CD4-positive, alpha-beta T cell treated with Interleukin-6 for 4 hours (primary cell): ENCODE measurements at regions not wholly inside any gene's neighbourhood (a gene's known extent, or its start where the extent isn't known, plus 50 kb on each side); places are given as distances from the start of the nearest gene placed in this dataset.
"Not testable (repeated sequence)": the region's sequence is repeated elsewhere in the genome, so short reads cannot be mapped to it uniquely, and the experiment has no call there.

Experiments
- DNase-seq: peaks from one replicate; pipeline ENCODE4 v3.0.0-alpha.2; 2020; ENCODE audit warnings: mixed read lengths

GRCh38 chr5:130815246-130815645, 349.8 kb downstream of the HINT1 start:
- DNase-seq, result no peak

DNA sequence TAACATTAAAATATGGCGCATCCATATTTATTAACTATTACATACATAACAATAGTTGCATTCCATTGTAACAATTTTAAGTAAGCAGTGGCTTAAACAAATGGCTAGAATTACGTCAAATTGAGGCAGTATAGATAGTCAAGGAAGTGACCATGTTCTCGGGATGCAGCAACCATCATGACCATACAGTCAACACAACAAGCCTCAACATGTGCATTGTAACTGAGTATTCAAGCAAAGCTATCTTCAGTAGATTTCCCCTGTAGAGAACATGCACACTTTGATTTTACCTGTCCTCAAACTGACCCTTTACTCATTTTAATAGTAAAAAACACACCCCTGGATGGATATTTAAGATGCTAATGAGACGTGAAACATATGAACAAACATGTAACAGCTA, 356.4 kb downstream of the HINT1 start:
- DNase-seq, result no peak

DNA sequence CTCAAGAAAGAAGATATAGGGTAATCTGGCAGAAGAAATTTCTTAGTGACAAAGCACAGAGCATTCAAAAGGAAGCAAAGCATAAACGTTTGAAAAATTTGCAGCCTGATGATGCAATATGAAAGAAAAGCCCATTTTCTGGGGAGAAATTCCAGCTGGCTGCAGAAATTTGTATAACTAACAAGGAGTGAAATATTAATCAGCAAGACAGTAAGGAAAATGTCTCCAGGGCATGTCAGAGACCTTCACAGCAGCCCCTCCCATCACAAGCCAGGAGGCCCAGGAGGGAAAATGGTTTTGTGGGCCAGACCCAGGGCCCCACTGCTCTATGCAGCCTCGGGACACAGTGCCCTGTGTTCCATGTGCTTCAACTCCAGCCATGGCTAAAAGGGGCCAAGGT, 359.4 kb downstream of the HINT1 start:
- DNase-seq, result no peak

DNA sequence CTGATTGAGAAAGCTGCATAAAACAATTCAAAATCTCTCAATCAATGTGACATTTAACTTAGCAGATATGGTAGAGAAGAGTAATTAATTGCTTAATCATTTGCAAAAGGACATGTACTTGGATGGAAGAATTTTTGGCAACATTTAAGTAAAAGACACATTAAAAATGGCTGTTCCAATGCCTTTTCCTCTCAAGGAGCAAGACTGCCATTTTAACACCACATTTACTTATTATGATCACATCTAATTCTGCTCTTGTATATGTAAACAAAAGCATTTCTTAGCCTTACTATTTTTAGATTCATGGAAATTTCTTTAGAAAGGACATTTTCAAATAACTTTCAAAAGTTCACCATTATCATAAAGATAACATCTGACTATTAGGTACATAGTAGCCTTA, 360.0 kb downstream of the HINT1 start:
- no peak for DNase-seq

GRCh38 chr5:130801963-130802362, 363.1 kb downstream of the HINT1 start:
- DNase-seq, result no peak

- no peak for DNase-seq
Measured at GRCh38 chr5:130799015-130799414, 366.0 kb downstream of the HINT1 start.

- no peak for DNase-seq
Measured at GRCh38 chr5:130797303-130797702, 367.8 kb downstream of the HINT1 start.

DNA sequence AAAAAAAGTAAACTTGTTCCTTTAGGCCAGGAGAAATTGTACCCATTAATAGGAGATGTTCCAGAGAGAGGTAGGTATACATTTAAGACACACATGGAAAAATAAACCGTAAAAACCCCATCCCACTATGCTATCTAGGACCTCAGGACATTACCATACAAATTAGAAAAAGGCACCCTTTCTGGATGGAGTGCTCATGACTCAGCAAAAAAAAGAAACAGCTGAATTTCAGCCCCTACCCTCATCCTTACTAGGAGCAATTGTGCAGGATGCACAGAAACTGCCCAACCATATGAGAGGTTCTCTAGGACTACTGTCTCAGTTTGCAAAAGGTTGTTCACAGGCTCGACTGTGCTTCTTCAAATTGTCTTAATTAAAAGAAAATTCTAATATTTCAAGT, 368.2 kb downstream of the HINT1 start:
- DNase-seq, result no peak

GRCh38 chr5:130796032-130796431, 369.0 kb downstream of the HINT1 start:
- no peak for DNase-seq

- no peak for DNase-seq
Measured at GRCh38 chr5:130795037-130795436, 370.0 kb downstream of the HINT1 start.

- no peak for DNase-seq
Measured at GRCh38 chr5:130777794-130778193, 387.3 kb downstream of the HINT1 start.

GRCh38 chr5:130773813-130774212, 391.2 kb downstream of the HINT1 start:
- no peak for DNase-seq

- DNase-seq, result no peak
Measured at GRCh38 chr5:130762031-130762430, 403.0 kb downstream of the HINT1 start.

DNA sequence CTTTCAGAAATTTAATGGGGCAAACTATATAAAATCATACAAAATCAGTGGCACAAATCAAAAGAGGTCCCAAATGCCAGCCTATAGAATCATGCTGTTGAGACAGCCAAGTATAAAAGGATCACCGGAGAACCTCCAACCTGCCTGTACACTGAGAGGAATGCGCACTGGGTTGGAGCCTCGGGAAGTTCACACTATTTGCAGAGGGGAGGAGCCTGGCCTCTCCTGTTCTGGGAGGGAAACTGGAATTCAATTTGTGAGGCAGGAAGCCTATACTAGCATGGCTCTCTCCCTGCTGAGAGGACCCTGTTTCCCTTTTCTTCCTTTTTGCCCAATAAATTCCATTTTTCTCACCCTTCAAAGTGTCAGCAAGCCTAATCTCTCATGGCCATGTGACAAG, 406.0 kb downstream of the HINT1 start:
- DNase-seq, result no peak

- DNase-seq, result no peak
Measured at GRCh38 chr5:130747556-130747955, 417.5 kb downstream of the HINT1 start.

GRCh38 chr5:130746641-130747040, 418.4 kb downstream of the HINT1 start:
- not testable (repeated sequence) for DNase-seq

DNA sequence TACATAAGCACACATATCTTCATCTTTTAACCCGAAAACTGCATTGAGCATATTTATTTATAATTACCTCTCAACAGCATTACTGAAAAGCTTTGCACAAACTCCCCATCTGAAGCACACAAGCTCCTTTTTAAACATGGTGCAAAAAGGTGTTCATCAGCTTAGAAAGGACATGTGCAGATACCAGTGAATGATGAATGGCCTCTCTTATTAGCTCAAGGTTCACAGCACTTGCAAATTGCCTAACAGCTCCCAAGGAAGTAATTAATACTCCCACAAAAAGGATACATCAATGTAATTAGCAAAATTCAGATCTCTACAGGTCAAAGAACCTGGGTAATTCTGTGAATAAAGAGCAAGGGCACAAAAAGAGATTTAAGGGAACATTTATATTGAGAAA, 422.0 kb downstream of the HINT1 start:
- no peak for DNase-seq

GRCh38 chr5:130740047-130740569, 424.9 kb downstream of the HINT1 start:
- DNase-seq, result no peak

- DNase-seq, result no peak
Measured at GRCh38 chr5:130731839-130732238, 433.2 kb downstream of the HINT1 start.

DNA sequence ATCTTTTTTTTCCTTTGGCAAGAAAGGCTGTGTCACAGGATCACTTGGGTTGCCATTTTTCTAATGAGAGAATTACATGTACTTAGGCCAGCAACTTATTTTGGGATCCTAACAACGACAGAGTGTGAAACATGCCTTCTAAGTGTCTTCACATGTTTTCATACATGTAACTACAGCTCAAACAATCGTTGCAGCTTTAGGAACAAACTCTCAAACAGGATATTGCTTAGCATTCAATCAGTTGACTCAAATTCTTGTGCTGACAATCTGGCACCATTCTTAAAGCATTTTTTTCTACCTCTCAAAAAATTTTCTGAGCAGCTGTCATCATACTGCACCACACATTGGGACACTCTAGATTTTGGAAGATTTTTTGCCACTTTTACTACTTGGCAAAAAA, 435.5 kb downstream of the HINT1 start:
- DNase-seq, result no peak

- DNase-seq, result no peak
Measured at GRCh38 chr5:130727830-130728229, 437.2 kb downstream of the HINT1 start.

GRCh38 chr5:130724658-130725057, 440.4 kb downstream of the HINT1 start:
- DNase-seq, result no peak

DNA sequence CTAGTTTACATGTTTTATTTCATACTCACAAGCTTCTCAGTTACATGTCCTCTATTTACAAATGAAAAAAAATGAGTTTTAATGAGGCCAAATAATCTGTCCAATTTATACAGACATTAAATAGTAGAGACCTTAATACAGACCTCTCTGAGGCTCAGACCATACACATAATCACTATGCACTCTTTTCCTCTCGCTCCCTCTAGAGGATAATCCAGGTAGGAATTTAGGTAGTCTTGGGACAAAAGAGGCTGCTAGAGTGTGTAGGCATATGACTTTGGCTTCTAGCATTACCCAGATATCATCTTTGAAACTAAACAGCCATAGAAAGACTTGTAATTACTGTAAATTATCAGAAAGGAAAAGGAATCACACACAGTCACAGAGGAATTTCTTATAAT, 444.7 kb downstream of the HINT1 start:
- no peak for DNase-seq

DNA sequence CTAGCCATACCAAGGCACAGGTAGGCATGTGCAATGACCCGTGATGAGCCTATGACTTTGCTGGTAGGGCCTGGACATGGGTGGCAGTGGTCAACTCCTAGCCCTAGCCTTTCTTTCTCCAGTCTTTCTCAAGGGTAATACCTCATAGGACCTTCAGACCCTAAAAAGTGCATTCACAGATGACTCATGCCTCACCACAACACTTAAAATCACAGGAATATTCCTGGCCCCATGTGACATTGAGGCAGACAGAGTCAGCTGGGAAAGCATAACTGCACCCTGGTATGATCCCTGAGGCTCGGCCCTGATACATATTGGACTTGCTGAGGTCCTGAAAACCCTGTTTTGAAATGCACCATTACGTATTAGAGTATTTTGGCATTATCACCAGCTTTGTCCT, 449.5 kb downstream of the HINT1 start:
- DNase-seq, result no peak

GRCh38 chr5:130714200-130714599, 450.9 kb downstream of the HINT1 start:
- no peak for DNase-seq

DNA sequence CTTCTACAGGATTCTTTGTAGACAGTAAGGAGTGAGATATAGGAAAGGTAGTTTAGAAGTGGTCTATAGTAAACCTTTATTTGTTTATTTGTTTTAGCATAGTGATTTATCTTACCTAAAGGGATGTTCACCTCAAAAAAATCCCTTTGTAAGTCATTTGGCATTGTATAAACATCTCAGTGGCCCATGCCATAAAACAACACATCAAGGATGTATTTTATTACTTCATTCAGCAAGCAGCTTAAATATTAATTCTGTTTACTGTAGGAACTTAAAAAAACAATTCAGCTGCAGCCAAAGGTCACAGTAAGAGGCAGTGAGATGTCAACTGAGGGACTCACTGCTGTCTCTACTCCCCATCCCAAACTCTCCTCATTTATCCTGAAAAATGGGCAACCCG, 452.7 kb downstream of the HINT1 start:
- DNase-seq, result no peak
